ENCODE measurements at regions not wholly inside any gene's neighbourhood (a gene's known extent, or its start where the extent isn't known, plus 50 kb on each side); places are given as distances from the start of the nearest gene placed in this dataset.

DNA sequence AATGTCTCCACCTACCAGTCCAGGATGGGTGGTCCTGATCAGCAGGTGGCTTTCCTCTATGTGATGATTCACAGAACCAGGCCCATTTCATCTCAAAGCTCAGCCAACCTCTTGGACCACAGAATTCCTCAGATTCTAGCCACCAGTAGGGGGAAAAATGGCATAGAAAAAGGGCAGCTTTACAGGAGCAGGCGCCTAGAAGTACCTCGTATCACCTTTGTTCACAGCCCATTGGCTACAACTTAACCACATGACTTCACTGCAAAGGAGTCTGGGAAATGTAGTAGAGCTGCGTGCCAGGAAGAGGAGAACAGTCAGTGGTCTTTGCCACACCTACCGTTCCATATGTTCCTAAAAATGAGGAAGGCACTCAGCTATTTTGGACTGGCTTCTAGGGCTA is 62.8 kb upstream of the DTNA start:
- no peaks in the 10 kb centered on the region for H3K36me3 ChIP-seq (ENCODE audit: control insufficient read depth in 2 of 2, insufficient read depth in 2 of 2, low read length in 1 of 2)
- CTCF ChIA-PET, result interaction anchor here (0.8 to 5.5 kb wide), 3 partner anchors 13 to 524 kb away, joined by 3 to 48 read pairs (median 3); no protein-coding TSS in a partner anchor
- H3K4me2 ChIP-seq (ENCODE audit: control insufficient read depth, insufficient read depth), result no peak overlapping the region

DNA sequence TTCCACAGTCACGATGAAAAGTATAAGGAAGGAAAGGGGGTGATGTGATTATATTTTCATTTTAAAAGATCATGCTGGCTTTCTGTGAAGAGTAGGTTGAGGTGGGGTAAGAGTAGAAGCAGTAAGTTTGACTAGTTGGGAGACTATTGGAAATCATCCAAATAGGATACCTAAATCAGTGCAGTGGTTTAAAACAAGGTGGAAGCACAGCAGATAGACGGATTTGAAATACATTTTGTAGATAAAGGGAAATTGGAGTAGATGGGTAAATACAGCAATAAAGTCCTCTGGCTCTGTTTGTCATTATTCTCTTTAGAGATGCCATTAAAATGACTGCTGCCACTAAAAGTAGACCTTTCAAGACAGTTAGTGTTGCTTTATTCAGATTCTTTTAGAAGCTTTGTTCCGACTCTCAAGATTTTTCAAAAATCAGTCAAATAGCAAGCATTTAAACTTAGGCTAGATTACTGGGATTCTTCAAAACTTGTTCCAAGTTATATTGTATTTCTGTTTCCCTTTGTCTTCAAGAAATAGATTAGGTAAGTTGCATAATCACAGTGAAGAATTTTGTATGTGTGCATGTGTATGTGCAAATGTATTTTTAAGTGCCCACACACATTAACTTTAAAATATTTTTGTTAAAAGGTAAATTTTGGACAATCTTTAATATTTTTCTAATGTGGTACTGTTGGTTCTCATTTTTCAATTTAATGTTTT is 61.7 kb upstream of the DTNA start:
- H3K9ac ChIP-seq (ENCODE audit: control insufficient read depth, insufficient read depth, low read length), result no peak overlapping the region
- no peaks in the 10 kb centered on the region for H3K27me3 ChIP-seq (replicated peaks in 1 of 2; ENCODE audit: control insufficient read depth in 2 of 2, insufficient read depth in 2 of 2, low read length in 1 of 2)
- no peak overlapping the region for H3K4me2 ChIP-seq (ENCODE audit: control insufficient read depth, insufficient read depth)
- H3K4me1 ChIP-seq (ENCODE audit: control insufficient read depth, insufficient read depth, low read length), result no peaks in the 10 kb centered on the region
- in situ Hi-C loops (cut with MboI), result no loop called here
- FAIRE-seq (peak; percentile 38), ATAC-seq (no peak), DNase-seq (ENCODE audit: low read depth, low spot score) (no peak)
- 54% methylated on average over 3 of the region's 3 CpGs for WGBS (ENCODE audit: insufficient coverage, insufficient replicate concordance, low lambda C conversion rate, missing lambda C conversion rate)
- POLR2A ChIA-PET, result no interaction called here
- no peaks in the 10 kb centered on the region for H3K9me3 ChIP-seq (replicated peaks; ENCODE audit: control insufficient read depth, insufficient read depth, low read length)
- CTCF ChIA-PET, result interaction anchor here (5.5 to 5.8 kb wide), 2 partner anchors 11 to 13 kb away, joined by 48 to 76 read pairs; no protein-coding TSS in a partner anchor
- H3K4me3 ChIP-seq, result no peak overlapping the region
- H3K27ac ChIP-seq (ENCODE audit: control insufficient read depth, insufficient read depth), result no peak overlapping the region
- H2AFZ ChIP-seq (ENCODE audit: control insufficient read depth, low read depth, low read length), result no peak overlapping the region
- BruUV-seq (replicated peaks), result no TSS peak
- SMC1A ChIA-PET (ENCODE audit: uncharacterized antibody, unreplicated experiment), result interaction anchor here (1.3 kb wide), 1 partner anchor 526 kb away, joined by 4 read pairs; no protein-coding TSS in a partner anchor
- RAD21 ChIA-PET (ENCODE audit: unreplicated experiment), result interaction anchor here (1.5 kb wide), 1 partner anchor 12 kb away, joined by 5 read pairs; no protein-coding TSS in a partner anchor
- H3K79me2 ChIP-seq (ENCODE audit: control insufficient read depth, insufficient read depth, low read length), result no peaks in the 10 kb centered on the region
- H4K20me1 ChIP-seq (ENCODE audit: control insufficient read depth, insufficient read depth), result no peaks in the 10 kb centered on the region
- intact Hi-C loops (cut with micrococcal nuclease; ENCODE audit: unreplicated experiment), result no loop called here
- no peaks in the 10 kb centered on the region for H3K36me3 ChIP-seq (ENCODE audit: control insufficient read depth in 2 of 2, insufficient read depth in 2 of 2, low read length in 1 of 2)
- TF ChIP-seq EP300 (IDR thresholded peaks at IDR 0.05; ENCODE audit: borderline replicate concordance in 1 of 2, control insufficient read depth in 1 of 2, low read depth in 2 of 2, low read length in 2 of 2) (no peak), KLF5 (IDR thresholded peaks at IDR 0.05; ENCODE audit: partially characterized antibody) (no peak), RUNX3 (IDR thresholded peaks at IDR 0.05; ENCODE audit: low read length) (no peak), HDGF (IDR thresholded peaks at IDR 0.05) (no peak), NFYB (IDR thresholded peaks at IDR 0.05; ENCODE audit: insufficient read depth, low read depth, low read length) (no peak), YY1 (IDR thresholded peaks at IDR 0.05; ENCODE audit: low read depth, low read length) (no peak), SMAD5 (IDR thresholded peaks at IDR 0.05; ENCODE audit: low read depth) (no peak), SP1 (IDR thresholded peaks at IDR 0.05; ENCODE audit: low read depth, low read length) (no peak), TCF12 (IDR thresholded peaks at IDR 0.05; ENCODE audit: low read depth, low read length) (no peak), MXI1 (IDR thresholded peaks at IDR 0.05; ENCODE audit: low read depth, low read length) (no peak), SPI1 (IDR thresholded peaks at IDR 0.05; ENCODE audit: borderline replicate concordance, insufficient read depth, low read depth, low read length) (no peak), NFXL1 (IDR thresholded peaks at IDR 0.05; ENCODE audit: borderline replicate concordance) (no peak), SIN3A (IDR thresholded peaks at IDR 0.05; ENCODE audit: low read depth, low read length) (no peak), MAX (IDR thresholded peaks at IDR 0.05; ENCODE audit: low read depth, low read length) (no peak), ZNF274 (IDR thresholded peaks at IDR 0.05; ENCODE audit: insufficient read depth, insufficient read length) (no peak)
- TF ChIP-seq, protein P1, sequence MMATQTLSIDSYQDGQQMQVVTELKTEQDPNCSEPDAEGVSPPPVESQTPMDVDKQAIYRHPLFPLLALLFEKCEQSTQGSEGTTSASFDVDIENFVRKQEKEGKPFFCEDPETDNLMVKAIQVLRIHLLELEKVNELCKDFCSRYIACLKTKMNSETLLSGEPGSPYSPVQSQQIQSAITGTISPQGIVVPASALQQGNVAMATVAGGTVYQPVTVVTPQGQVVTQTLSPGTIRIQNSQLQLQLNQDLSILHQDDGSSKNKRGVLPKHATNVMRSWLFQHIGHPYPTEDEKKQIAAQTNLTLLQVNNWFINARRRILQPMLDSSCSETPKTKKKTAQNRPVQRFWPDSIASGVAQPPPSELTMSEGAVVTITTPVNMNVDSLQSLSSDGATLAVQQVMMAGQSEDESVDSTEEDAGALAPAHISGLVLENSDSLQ (IDR thresholded peaks at IDR 0.05), result no peak

More for the DNA sequence above, 62.8 kb upstream of the DTNA start:
- no peak overlapping the region for H3K9ac ChIP-seq (ENCODE audit: control insufficient read depth, insufficient read depth, low read length)
- WGBS (ENCODE audit: insufficient coverage, insufficient replicate concordance, low lambda C conversion rate, missing lambda C conversion rate), result 13% methylated on average over 4 of the region's 4 CpGs
- no peak overlapping the region for H3K27ac ChIP-seq (ENCODE audit: control insufficient read depth, insufficient read depth)
- ChIA-PET SMC1A (ENCODE audit: uncharacterized antibody, unreplicated experiment) (interaction anchor here (1.3 to 1.4 kb wide), 2 partner anchors 14 to 525 kb away, joined by 4 to 7 read pairs; no protein-coding TSS in a partner anchor), RAD21 (ENCODE audit: unreplicated experiment) (interaction anchor here (1.0 to 1.5 kb wide), 3 partner anchors 13 to 138 kb away, joined by 3 to 5 read pairs (median 3); no protein-coding TSS in a partner anchor), POLR2A (interaction anchor here (0.8 kb wide), 1 partner anchor 10 kb away, joined by 4 read pairs; no protein-coding TSS in a partner anchor)
- H2AFZ ChIP-seq (ENCODE audit: control insufficient read depth, low read depth, low read length), result no peak overlapping the region
- TF ChIP-seq SIX5 (IDR thresholded peaks at IDR 0.05; ENCODE audit: low read depth, low read length, severe bottlenecking) (peak; percentile 46), BMI1 (IDR thresholded peaks at IDR 0.05; ENCODE audit: borderline replicate concordance) (no peak), HCFC1 (IDR thresholded peaks at IDR 0.05; ENCODE audit: low read length) (peak; percentile 44; the same call in 1 of the 2 replicates)
- no peak for FAIRE-seq
- H3K79me2 ChIP-seq (ENCODE audit: control insufficient read depth, insufficient read depth, low read length), result no peaks in the 10 kb centered on the region
- H3K4me1 ChIP-seq (ENCODE audit: control insufficient read depth, insufficient read depth, low read length), result no peaks in the 10 kb centered on the region
- H4K20me1 ChIP-seq (ENCODE audit: control insufficient read depth, insufficient read depth), result no peaks in the 10 kb centered on the region
- intact Hi-C loops (cut with micrococcal nuclease; ENCODE audit: unreplicated experiment), result no loop called here
- ATAC-seq, result peak; percentile 90
- no peaks in the 10 kb centered on the region for H3K9me3 ChIP-seq (replicated peaks; ENCODE audit: control insufficient read depth, insufficient read depth, low read length)
- no TSS peak for BruUV-seq (replicated peaks)
- H3K27me3 ChIP-seq (replicated peaks in 1 of 2; ENCODE audit: control insufficient read depth in 2 of 2, insufficient read depth in 2 of 2, low read length in 1 of 2), result no peaks in the 10 kb centered on the region
- H3K4me3 ChIP-seq, result no peak overlapping the region
- no peak for DNase-seq (ENCODE audit: low read depth, low spot score)
- in situ Hi-C loops (cut with MboI), result no loop called here

All from GM12878 (cell line).